HG03103 (cell line): ENCODE measurements at regions not wholly inside any gene's neighbourhood (a gene's known extent, or its start where the extent isn't known, plus 50 kb on each side); places are given as distances from the start of the nearest gene placed in this dataset.

Experiments used
- ATAC-seq: cut with Tn5 transposase; IDR thresholded peaks from one replicate; pipeline ENCODE4 v1.9.1; 2021; ENCODE audit warnings: low read depth; ENCODE audit not compliant: unreplicated experiment

DNA sequence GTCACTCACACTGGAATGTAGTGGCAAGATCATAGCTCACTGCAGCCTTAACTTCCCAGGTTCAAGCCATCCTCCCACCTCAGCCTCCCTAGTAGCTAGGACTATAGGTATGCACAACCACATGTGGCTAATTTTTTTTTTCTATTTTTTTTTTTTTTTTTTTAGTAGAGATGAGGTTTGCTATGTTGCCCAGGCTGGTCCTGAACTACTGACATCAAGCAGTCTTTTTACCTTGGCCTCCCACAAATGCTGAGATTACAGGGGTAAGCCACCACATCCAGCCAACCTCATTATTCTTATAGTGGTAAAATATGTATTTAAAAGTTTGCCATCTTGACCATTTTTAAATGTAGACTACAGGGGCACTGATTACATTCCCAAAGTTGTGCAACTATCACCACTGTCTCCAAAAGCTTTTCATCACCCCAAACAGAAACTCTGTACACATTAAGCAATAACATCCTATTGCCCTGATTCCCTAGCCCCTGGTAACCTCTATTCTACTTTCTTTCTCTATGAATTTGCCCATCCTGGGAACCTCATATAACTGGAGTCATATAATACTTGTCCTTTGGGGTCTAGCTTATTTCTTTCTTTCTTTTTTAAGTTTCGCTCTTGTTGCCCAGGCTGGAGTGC lies 268.0 kb upstream of the JARID2 start:
- ATAC-seq = no peak

DNA sequence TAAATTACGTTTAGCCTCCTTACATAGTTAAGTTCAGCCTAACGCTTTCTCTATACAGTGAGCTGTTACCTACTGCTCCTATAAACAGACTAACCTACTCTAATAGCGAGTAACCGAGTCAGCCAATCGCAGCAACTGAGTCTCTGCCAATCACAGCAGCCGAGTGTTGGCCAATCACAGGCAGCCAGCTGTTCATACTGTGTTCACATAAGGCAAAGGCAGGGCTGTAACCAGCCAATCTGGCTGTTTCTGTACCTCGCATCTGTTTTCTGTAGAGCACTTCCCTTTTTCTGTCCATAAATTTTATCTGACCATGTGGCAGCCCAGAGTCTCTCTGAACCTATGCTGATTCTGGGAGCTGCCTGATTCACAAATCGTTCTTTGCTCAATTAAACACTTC lies 263.9 kb upstream of the JARID2 start:
- ATAC-seq = no peak

DNA sequence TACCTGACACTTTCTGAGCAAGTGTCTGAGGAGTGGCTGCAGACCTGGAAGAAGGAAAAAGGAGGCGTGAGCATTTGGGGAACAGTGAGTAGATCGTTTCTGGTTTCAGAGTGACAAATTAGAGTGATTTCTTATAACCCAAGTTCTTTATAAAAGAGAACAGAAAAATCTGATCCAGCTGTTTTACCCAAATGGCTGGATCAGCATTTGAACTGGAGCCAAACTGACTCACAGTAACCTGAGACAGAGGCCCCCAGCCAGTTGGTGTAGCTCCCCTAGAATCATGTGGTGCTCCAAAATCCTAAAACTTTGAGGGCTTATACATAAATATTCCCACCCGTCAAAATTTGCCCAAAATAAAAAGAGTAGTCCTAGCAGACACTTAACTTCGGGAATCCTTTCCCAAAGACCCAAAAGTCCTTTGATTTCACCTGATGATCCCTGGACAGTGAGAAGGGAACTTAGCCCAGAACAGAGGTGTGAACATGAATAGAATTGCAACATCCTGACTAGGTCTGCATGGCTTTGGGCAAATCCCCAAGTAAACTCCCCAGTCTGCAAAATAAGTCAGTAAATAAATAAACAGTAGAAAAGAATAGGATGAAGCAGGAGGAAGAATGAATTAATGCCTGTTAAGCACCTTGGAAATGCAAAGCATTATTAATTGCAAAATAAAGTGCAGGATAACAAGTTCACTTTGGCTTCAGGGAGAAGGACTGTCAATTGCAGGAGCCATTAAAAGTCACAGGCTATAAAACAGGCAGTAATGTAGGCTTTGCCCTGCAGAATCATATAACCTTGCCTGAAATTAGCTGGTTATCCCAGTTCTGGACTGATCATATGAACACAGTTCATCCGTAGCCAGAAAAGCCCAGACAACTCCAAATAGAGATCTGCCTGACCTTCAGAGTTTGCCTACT lies 262.0 kb upstream of the JARID2 start:
- ATAC-seq = no peak

DNA sequence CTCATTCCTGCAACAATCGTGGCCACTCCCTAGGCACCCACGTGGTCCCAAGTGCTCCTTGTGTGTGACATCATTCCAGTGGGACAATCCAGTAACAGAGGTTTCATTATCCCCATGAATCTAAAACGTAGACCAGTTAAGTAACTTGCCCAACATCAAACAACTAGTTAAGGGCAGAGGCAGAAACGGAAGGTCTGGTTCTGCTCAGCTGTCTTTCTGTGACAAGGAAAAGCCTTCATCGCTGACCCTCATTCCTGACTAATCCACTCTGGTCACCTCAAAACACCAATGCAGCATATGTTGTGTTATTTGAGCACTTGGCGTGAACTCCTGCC lies 261.4 kb upstream of the JARID2 start:
- no peak for ATAC-seq

DNA sequence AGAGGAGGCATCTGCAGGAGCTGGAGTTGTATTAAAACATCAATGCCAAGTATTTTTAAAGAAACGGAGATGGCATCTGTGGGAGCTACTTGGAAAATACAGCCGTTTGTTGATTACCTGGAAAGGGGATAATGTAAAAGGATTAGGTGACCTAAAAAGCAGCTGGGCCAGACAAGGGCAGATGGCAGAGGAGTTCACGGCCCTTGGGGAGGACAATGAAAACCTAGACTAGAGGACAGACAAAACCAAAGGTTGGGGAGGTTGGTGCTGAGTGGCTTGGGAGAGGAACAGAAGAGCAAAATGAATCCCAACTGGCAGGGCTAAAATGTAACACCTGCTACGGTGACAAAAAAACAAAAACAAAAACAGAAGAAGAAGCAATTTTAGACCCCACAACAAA lies 260.5 kb upstream of the JARID2 start:
- ATAC-seq = no peak

DNA sequence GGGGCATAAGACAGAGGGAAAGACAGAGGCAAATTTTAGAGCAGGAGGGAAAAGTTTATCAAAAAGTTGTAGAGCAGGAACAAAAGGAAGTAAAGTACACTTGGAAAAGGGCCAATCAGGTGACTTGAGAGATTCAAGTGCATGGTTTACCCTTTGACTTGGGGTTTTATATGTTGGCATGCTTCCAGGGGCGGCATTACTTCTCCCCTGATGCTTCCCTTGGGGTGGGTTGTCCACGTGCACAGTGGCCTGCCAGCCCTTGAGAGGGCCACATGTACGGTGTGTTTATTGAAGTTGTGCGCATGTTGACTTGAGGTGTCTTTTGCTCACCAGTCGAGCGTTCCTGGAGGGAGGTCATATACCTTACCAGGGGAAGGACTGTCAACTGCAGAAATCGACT lies 259.5 kb upstream of the JARID2 start:
- no peak for ATAC-seq

DNA sequence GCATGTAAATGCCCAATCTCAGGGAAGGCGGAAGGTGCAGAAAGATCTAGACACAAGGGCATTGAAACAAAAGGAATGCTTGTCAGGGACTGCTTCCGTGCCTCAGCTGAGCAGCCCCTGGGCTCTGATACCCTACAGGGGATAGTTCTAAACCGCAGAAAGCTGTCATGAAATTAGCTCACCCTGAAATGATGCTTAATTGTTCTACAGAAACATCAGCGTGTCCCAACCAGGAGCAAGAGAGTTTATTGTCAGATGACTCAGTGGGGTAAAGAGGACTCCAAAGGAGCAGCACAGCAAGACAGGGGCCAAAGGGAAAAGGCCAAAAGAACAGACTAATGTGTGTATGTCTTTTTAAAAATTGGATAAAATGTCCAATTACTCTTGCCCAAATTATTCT lies 258.4 kb upstream of the JARID2 start:
- no peak for ATAC-seq

DNA sequence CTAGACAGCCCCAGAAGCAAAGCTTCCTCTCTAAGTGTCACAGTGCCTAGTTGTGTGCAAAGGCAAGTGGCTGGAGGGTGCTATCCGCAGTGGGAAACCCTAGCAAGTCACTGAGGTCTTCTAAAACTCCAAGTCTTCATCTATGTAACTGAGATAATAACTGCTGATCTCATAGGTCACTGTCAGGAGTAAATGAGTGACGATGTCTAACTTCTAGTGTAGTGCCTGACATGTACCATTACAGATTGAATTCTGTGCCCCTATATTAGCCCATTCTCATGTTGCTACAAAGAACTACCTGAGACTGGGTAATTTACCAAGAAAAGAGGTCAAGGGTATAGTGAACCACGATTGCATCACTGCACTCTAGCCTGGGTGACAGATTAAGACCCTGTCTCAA lies 253.5 kb upstream of the JARID2 start:
- ATAC-seq = no peak

DNA sequence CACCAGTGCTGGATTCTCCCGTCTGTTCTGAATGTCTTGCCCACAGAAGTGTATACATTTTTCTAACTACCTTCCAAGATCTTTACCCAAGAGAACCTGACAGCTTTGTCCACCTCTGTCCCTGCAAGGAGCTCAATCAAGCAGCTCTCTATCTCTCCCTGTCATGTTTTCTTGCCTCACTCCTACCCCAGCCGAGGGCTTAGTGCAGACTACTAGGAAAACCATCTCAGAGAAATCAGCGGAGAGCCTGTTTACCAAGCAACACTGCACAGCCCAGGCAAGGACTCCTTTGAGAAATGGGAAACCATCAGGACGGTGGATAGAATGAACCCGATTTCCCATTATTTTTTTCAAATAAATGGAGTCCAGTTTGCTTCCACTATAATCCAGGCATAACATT lies 250.7 kb upstream of the JARID2 start:
- no peak for ATAC-seq

DNA sequence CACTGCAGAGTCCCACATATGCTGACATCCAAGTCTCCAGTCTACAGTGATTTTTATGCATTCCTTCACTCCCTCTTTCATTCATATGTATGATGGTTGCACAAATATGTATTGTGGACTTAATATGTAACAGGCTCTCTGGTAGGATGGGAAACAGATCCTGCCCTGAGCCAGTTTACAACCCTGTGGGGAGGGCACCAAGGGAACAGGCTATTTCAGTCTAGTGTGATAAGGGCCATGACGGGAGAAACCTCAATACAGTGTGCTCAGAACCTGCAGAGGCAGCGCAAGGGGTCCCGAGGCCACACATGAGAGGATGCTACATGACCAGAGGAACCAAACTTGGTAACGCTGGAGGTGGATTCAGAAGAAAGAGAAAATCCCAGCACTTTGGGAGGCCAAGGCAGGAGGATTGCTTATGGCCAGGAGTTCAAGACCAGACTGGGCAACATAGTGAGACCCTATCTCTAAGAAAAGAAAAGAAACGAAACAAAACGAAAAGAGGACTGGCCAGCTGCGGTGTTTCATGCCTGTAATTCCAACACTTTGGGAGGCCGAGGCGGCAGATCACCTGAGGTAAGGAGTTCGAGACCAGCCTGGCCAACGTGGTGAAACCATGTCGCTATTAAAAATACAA lies 249.8 kb upstream of the JARID2 start:
- no peak for ATAC-seq

DNA sequence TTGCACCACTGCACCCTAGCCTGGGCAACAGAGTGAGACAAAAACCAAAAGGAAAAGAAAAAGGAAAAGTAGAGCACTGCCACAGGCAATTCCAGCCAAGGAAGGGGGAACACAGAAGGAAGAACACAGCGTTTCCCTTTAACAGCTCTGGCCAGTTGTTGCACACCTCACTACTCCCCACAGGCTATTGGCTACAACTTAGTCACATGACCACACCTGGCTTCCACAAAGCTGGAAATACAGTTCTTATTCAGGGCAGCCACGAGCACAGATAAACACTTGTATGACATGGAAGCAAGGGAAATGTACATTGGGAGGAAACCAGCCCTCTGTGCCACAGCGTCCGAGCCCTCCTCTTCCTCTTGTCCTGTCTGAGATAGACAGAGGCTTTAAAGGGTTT lies 249.0 kb upstream of the JARID2 start:
- ATAC-seq = no peak

DNA sequence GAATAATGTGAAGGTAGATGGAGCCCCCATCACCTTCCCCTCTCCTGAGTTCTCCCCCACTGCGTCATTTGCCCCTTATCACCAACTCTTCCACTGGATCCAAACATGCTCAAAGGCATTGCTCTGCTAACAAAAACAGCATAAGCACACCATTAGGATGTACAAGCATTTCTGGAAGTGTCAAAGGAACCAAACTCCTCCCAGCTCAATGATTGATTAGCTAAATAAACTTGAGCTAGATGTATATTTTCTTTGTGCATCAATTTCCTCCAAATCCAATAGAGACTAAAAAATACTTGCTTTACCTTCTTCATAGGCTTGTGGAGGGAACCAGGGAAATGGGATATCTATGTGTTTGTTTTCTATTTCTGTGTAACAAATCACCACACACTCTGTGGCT lies 248.4 kb upstream of the JARID2 start:
- no peak for ATAC-seq

DNA sequence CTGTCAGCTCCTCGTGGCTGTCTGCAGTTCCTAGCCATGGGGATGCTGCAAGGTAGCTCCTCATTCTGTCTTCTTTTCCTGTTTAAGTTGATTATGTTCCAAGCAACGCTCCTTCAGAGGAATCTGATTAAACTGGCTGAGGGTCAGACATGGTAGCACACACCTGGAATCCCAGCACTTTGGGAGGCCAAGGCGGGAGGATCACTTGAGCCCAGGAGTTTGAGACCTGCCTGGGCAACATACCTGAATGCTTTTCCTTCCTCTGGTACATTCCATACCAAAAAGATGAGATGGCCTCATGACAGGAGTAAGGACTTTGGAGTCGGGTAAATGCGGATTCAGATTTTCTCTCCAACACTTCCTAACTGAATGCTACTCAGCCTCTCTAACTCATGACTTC lies 246.8 kb upstream of the JARID2 start:
- no peak for ATAC-seq

DNA sequence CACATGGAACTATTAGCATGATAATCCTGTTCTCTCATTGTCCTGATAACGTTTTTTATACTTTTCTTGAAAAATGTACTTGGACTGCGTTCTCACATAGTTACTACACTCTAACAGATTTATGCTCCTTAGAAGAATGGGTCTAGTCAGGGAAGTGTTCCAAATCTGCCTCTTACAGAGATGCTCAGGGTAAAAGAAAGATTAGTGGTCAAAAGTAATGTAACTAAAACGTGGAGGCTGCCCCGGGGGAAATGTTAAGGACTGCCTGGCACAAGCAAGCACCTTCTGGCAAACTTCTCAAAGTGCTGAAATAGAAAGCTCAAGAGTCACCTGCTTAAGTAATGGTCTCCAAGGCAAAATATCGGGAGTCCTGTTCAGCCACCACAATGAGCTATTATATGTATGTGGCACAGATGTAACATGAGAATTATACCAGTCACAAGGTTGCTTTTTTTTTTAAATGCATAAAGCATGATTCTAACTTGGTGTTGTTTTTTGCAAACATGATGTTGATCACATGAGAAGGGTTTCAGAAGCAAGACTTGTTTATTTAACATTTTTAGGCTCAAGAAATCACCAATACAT lies 244.5 kb upstream of the JARID2 start:
- no peak for ATAC-seq

DNA sequence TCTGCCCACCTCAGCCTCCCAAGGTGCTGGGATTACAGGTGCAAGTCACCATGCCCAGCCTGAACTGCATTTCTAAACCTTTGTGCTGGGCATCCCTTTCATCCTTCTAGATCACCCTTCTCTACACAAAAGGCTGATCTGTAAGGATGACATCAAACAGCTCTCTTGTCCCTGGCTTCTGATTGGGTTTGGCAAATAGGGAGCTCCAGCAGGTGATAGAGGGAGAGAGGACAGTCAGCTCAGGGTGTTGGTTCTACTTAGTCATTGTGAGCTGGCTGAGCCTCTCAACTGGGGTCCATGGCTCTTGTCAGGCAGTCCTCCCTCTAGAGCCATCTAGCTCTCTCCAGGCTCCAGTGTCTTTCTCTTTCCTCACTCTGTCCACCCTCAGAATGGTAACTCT lies 237.6 kb upstream of the JARID2 start:
- ATAC-seq = no peak

DNA sequence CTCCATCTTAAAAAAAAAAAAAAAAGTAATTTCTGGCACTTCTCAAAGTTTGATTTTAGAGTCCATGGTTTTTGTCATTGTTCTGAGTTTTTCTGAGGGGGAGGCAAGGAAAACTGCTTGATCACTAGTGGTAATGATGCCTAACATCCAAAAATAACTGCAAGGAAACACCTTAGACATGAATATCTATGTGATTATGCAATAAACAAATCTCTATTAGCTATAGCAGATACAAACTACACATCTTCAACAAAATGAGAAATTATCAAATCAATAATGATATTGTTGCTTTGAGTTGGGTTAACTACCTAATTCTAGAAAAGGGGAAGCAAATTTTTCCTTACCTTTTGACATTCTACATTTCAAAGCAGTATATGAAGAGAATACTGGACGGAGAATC lies 230.9 kb upstream of the JARID2 start:
- no peak for ATAC-seq

DNA sequence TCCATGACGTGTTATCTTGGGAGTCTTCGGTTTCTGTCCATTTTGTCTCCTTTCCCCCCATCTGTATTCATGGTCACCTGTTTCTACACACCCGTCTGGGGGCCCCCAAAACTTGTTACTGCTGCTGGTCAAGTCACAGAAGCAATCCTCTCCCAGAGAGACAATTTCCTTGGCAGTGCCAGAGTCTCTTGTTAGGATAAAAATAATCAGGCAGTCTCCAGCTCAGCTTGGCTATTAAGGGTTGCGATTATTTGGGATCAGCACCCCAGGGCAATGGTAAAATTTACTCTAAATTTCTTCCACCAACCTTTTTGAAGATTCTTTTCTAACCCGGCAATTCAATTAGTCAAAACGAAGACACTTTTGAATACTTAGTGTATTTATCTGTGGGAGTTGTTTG lies 229.1 kb upstream of the JARID2 start:
- ATAC-seq = no peak

DNA sequence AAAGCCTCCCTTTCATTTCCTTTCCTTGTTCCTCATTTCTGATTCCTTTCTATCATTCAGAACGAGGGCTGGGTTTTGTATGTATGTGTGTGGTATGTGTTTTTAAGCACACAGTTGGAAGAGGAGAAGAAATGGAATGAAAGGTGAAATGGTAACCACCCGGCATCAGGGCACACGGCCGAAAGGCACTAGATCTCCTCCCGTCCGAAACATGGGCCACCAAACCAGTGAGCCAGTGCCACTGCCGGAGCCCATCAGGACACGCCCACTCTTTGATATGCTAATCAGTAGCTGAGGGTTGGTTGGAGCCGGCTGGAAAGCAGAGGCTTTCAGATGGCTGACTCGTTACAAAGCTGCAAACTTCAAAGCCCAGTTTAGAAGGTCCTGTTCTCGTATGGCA lies 228.6 kb upstream of the JARID2 start:
- no peak for ATAC-seq

DNA sequence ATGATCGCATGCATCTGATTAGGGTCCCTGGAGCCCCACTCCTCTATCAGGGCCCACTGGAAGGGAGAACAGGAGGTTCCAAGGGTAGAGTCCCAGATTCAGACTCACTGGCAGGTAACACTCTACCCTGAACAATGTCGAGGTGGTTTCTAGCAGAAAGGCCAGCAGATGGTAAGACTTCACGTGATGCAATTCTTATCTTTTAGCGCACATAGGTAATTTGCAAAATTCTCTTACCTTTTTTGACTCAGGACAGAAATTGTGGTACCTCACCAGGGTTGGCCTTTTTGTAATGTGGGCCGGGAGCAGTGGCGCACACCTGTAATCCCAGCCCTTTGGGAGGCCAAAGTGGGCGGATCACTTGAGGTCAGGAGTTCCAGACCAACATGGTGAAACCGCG lies 228.1 kb upstream of the JARID2 start:
- no peak for ATAC-seq

DNA sequence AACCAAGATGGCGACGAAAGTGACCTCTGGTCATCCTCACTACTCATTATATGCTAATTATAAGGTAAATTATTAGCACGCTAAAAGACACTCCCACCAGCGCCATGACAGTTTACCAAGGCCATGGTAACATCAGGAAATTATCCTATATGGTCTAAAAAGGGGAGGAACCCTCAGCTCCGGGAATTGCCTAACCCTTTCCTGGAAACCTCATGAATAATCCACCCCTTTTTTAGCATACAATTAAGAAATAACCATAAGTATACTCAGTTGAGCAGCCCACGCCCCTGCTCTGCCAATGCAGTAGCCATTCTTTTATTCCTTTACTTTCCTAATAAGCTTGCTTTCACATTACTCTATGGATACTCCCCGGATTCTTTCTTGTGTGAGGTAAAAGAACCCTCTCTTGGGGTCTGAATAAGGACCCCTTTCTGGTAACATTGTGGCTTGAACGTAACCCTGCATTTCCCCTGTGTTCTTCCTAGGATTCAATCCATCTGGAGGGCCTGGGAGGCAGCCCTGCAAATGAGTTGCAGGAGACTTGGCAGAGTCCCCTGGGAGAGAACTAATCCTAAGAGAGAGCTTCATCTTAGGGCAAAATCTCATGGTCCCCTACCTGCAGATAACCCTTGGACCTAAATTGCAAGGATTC lies 225.6 kb upstream of the JARID2 start:
- no peak for ATAC-seq

DNA sequence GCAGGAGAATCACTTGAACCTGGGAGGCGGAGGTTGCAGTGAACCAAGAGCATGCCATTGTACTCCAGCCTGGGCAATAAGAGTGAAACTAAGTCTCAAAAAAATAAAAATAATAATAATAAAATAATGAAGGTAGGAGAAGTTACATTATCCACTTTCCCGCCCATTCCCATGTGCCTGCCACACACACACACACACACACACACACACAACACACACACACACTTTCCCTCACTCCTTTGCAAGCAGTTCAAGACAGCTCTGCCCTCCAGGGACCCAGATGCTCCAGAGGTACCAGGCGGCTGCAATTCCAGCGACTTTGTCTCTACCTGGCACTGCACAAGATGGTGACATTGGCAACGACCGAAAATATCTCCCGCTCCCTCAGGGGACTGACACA lies 224.8 kb upstream of the JARID2 start:
- ATAC-seq = no peak
